ENCODE measurements at regions not wholly inside any gene's neighbourhood (a gene's known extent, or its start where the extent isn't known, plus 50 kb on each side); places are given as distances from the start of the nearest gene placed in this dataset.

- Histone ChIP-seq H4K20me1 (ENCODE audit: insufficient read depth, low read length) (no peaks in the 10 kb centered on the region), H3K36me3 (replicated peaks; ENCODE audit: low read depth, low read length) (no peaks in the 10 kb centered on the region), H3K4me1 (ENCODE audit: low read length) (peaks cover 26% of the 10 kb centered on the region), H3K27me3 (ENCODE audit: low read depth, low read length) (no peaks in the 10 kb centered on the region), H3K9me3 (ENCODE audit: insufficient read depth, low read length) (no peaks in the 10 kb centered on the region), H3K27ac (ENCODE audit: low read length) (no peak overlapping the region), H3K9ac (ENCODE audit: low read length) (no peak overlapping the region), H3K4me3 (ENCODE audit: low read length) (no peak overlapping the region), H3K79me2 (ENCODE audit: low read length) (no peaks in the 10 kb centered on the region), H2AFZ (ENCODE audit: low read depth, low read length) (no peak overlapping the region), H3K4me2 (ENCODE audit: low read length) (no peak overlapping the region)
- no peak for TF ChIP-seq CTCF (IDR thresholded peaks at IDR 0.05; ENCODE audit: low read depth, low read length)
- TF ChIP-seq EZH2phosphoT487 (IDR thresholded peaks at IDR 0.05; ENCODE audit: low read depth), result no peak
Observed at GRCh38 chr10:62738916-62739315, 65.6 kb upstream of the ADO start.

GRCh38 chr10:62740885-62741745, 63.4 kb upstream of the ADO start:
- Histone ChIP-seq H3K4me3 (ENCODE audit: low read length) (no peak overlapping the region), H3K36me3 (replicated peaks; ENCODE audit: low read depth, low read length) (no peaks in the 10 kb centered on the region), H4K20me1 (ENCODE audit: insufficient read depth, low read length) (no peaks in the 10 kb centered on the region), H3K4me2 (ENCODE audit: low read length) (no peak overlapping the region), H3K27me3 (ENCODE audit: low read depth, low read length) (no peaks in the 10 kb centered on the region), H3K9ac (ENCODE audit: low read length) (no peak overlapping the region), H3K4me1 (ENCODE audit: low read length) (peaks cover 11% of the 10 kb centered on the region), H3K79me2 (ENCODE audit: low read length) (no peaks in the 10 kb centered on the region), H3K9me3 (ENCODE audit: insufficient read depth, low read length) (no peaks in the 10 kb centered on the region), H2AFZ (ENCODE audit: low read depth, low read length) (no peak overlapping the region), H3K27ac (ENCODE audit: low read length) (no peak overlapping the region)
- TF ChIP-seq EZH2phosphoT487 (IDR thresholded peaks at IDR 0.05; ENCODE audit: low read depth), result no peak

- Histone ChIP-seq H3K4me3 (ENCODE audit: low read length) (no peak overlapping the region), H4K20me1 (ENCODE audit: insufficient read depth, low read length) (no peaks in the 10 kb centered on the region), H3K4me2 (ENCODE audit: low read length) (no peak overlapping the region), H3K27ac (ENCODE audit: low read length) (no peak overlapping the region), H3K27me3 (ENCODE audit: low read depth, low read length) (no peaks in the 10 kb centered on the region), H3K9ac (ENCODE audit: low read length) (no peak overlapping the region), H2AFZ (ENCODE audit: low read depth, low read length) (no peak overlapping the region), H3K79me2 (ENCODE audit: low read length) (no peaks in the 10 kb centered on the region), H3K36me3 (replicated peaks; ENCODE audit: low read depth, low read length) (no peaks in the 10 kb centered on the region), H3K9me3 (ENCODE audit: insufficient read depth, low read length) (no peaks in the 10 kb centered on the region), H3K4me1 (ENCODE audit: low read length) (peaks cover 9% of the 10 kb centered on the region)
- no peak for TF ChIP-seq EZH2phosphoT487 (IDR thresholded peaks at IDR 0.05; ENCODE audit: low read depth)
- no peak for TF ChIP-seq CTCF (IDR thresholded peaks at IDR 0.05; ENCODE audit: low read depth, low read length)
Observed at GRCh38 chr10:62741996-62742395, 62.5 kb upstream of the ADO start.

- Histone ChIP-seq H2AFZ (ENCODE audit: low read depth, low read length) (no peak overlapping the region), H3K4me2 (ENCODE audit: low read length) (peak overlapping the region; percentile 46), H3K9me3 (ENCODE audit: insufficient read depth, low read length) (no peaks in the 10 kb centered on the region), H3K9ac (ENCODE audit: low read length) (no peak overlapping the region), H4K20me1 (ENCODE audit: insufficient read depth, low read length) (no peaks in the 10 kb centered on the region), H3K79me2 (ENCODE audit: low read length) (no peaks in the 10 kb centered on the region), H3K4me1 (ENCODE audit: low read length) (peaks cover 9% of the 10 kb centered on the region), H3K27ac (ENCODE audit: low read length) (no peak overlapping the region), H3K4me3 (ENCODE audit: low read length) (no peak overlapping the region), H3K36me3 (replicated peaks; ENCODE audit: low read depth, low read length) (no peaks in the 10 kb centered on the region), H3K27me3 (ENCODE audit: low read depth, low read length) (no peaks in the 10 kb centered on the region)
- TF ChIP-seq CTCF (IDR thresholded peaks at IDR 0.05; ENCODE audit: low read depth, low read length) (no peak), EZH2phosphoT487 (IDR thresholded peaks at IDR 0.05; ENCODE audit: low read depth) (no peak)
Observed at GRCh38 chr10:62742536-62743061, 61.9 kb upstream of the ADO start.
